SW 1271 (cell line): ENCODE measurements at regions not wholly inside any gene's neighbourhood (a gene's known extent, or its start where the extent isn't known, plus 50 kb on each side); places are given as distances from the start of the nearest gene placed in this dataset.
A peak's percentile ranks its signal among the peaks of the same experiment; 100 is the strongest.

ENCODE experiments used
- DNase-seq, 2 experiments: peaks; one replicate each; lab custom pipeline; 2025; lab: John Stamatoyannopoulos, UW

GRCh38 chr14:66070542-66071319, 415.4 kb upstream of the CCDC196 start:
- peak in 1 of 2 experiments; percentile 7 for DNase-seq

- no peak for DNase-seq
Measured at GRCh38 chr14:66072190-66073084, 413.7 kb upstream of the CCDC196 start.

GRCh38 chr14:66074537-66074936, 411.6 kb upstream of the CCDC196 start:
- DNase-seq = no peak

- DNase-seq = no peak
Measured at GRCh38 chr14:66076176-66076575, 410.0 kb upstream of the CCDC196 start.

- no peak for DNase-seq
Measured at GRCh38 chr14:66078006-66078405, 408.2 kb upstream of the CCDC196 start.

GRCh38 chr14:66081594-66082376, 404.4 kb upstream of the CCDC196 start:
- no peak for DNase-seq

- DNase-seq = no peak
Measured at GRCh38 chr14:66085224-66085623, 400.9 kb upstream of the CCDC196 start.

GRCh38 chr14:66085665-66086064, 400.5 kb upstream of the CCDC196 start:
- no peak for DNase-seq

GRCh38 chr14:66087231-66087630, 398.9 kb upstream of the CCDC196 start:
- no peak for DNase-seq

- DNase-seq = no peak
Measured at GRCh38 chr14:66088656-66089055, 397.5 kb upstream of the CCDC196 start.

GRCh38 chr14:66092206-66092605, 394.0 kb upstream of the CCDC196 start:
- no peak for DNase-seq

- no peak for DNase-seq
Measured at GRCh38 chr14:66092748-66093147, 393.4 kb upstream of the CCDC196 start.

GRCh38 chr14:66094001-66094727, 392.0 kb upstream of the CCDC196 start:
- no peak for DNase-seq

GRCh38 chr14:66099451-66099850, 386.7 kb upstream of the CCDC196 start:
- no peak for DNase-seq

- DNase-seq = no peak
Measured at GRCh38 chr14:66099931-66100330, 386.2 kb upstream of the CCDC196 start.

GRCh38 chr14:66101662-66102061, 384.5 kb upstream of the CCDC196 start:
- no peak for DNase-seq

- no peak for DNase-seq
Measured at GRCh38 chr14:66104486-66104885, 381.7 kb upstream of the CCDC196 start.

- DNase-seq = peak in 1 of 2 experiments; percentile 11
Measured at GRCh38 chr14:66105815-66106214, 380.4 kb upstream of the CCDC196 start.

GRCh38 chr14:66109426-66109825, 376.7 kb upstream of the CCDC196 start:
- DNase-seq = no peak

- no peak for DNase-seq
Measured at GRCh38 chr14:66111891-66112290, 374.3 kb upstream of the CCDC196 start.

GRCh38 chr14:66114071-66114470, 372.1 kb upstream of the CCDC196 start:
- DNase-seq = no peak
